ENCODE measurements at regions not wholly inside any gene's neighbourhood (a gene's known extent, or its start where the extent isn't known, plus 50 kb on each side); places are given as distances from the start of the nearest gene placed in this dataset.
"Not testable (repeated sequence)": the region's sequence is repeated elsewhere in the genome, so short reads cannot be mapped to it uniquely, and the experiment has no call there.

GRCh38 chr6:85346196-85346595 is 103.7 kb upstream of the NT5E start:
- no peaks in the 10 kb centered on the region for H3K36me3 ChIP-seq (ENCODE audit: low read depth)
- H3K9me3 ChIP-seq: no peaks in the 10 kb centered on the region
- no peaks in the 10 kb centered on the region for H3K4me1 ChIP-seq (ENCODE audit: low read depth)
- H3K4me3 ChIP-seq: no peak overlapping the region
- no peak for DNase-seq
- TF ChIP-seq, protein P1, sequence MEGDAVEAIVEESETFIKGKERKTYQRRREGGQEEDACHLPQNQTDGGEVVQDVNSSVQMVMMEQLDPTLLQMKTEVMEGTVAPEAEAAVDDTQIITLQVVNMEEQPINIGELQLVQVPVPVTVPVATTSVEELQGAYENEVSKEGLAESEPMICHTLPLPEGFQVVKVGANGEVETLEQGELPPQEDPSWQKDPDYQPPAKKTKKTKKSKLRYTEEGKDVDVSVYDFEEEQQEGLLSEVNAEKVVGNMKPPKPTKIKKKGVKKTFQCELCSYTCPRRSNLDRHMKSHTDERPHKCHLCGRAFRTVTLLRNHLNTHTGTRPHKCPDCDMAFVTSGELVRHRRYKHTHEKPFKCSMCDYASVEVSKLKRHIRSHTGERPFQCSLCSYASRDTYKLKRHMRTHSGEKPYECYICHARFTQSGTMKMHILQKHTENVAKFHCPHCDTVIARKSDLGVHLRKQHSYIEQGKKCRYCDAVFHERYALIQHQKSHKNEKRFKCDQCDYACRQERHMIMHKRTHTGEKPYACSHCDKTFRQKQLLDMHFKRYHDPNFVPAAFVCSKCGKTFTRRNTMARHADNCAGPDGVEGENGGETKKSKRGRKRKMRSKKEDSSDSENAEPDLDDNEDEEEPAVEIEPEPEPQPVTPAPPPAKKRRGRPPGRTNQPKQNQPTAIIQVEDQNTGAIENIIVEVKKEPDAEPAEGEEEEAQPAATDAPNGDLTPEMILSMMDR (IDR thresholded peaks at IDR 0.05): no peak
- ATAC-seq: no peak
- intact Hi-C loops (cut with DNase I, micrococcal nuclease): loop anchor here in 1 of 2 donors (10.0 kb wide), 1 partner anchor 1401 kb away; no protein-coding TSS in a partner anchor

DNA sequence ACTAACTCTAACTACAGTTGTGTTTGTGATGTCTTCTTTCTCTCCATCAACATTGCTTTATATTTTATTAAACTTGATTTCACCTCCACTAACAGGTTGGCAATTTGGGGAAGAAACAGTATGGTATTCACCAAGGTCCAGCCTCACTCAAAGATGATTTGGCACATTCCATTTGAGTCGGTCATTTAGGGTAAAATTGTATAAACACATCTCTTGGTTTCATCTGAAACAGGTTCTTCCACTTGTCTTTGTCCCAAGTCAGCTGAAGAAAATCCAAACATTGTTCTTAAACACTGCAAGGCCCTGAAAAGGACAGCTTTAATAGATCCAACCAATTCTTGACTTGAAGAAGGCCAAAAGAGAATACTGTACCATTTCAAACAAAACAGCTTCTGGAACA is 104.9 kb upstream of the NT5E start:
- H3K36me3 ChIP-seq (ENCODE audit: low read depth): no peaks in the 10 kb centered on the region
- no peak for DNase-seq
- TF ChIP-seq, protein P1 (IDR thresholded peaks at IDR 0.05): no peak
- H3K4me3 ChIP-seq: no peak overlapping the region
- no peaks in the 10 kb centered on the region for H3K4me1 ChIP-seq (ENCODE audit: low read depth)
- no peak for ATAC-seq
- intact Hi-C loops (cut with DNase I, micrococcal nuclease): loop anchor here in 1 of 2 donors (10.0 kb wide), 1 partner anchor 1400 kb away; no protein-coding TSS in a partner anchor
- no peaks in the 10 kb centered on the region for H3K9me3 ChIP-seq

- no peaks in the 10 kb centered on the region for H3K9me3 ChIP-seq
- H3K4me3 ChIP-seq: no peak overlapping the region
- DNase-seq (no peak), ATAC-seq (no peak)
- H3K36me3 ChIP-seq (ENCODE audit: low read depth): no peaks in the 10 kb centered on the region
- H3K4me1 ChIP-seq (ENCODE audit: low read depth): no peaks in the 10 kb centered on the region
- intact Hi-C loops (cut with DNase I, micrococcal nuclease): loop anchor here in 1 of 2 donors (10.0 kb wide), 1 partner anchor 1399 kb away; no protein-coding TSS in a partner anchor
- TF ChIP-seq, protein P1 (IDR thresholded peaks at IDR 0.05): no peak
These were observed 106.5 kb upstream of the NT5E start for GRCh38 chr6:85343428-85343827.

DNA sequence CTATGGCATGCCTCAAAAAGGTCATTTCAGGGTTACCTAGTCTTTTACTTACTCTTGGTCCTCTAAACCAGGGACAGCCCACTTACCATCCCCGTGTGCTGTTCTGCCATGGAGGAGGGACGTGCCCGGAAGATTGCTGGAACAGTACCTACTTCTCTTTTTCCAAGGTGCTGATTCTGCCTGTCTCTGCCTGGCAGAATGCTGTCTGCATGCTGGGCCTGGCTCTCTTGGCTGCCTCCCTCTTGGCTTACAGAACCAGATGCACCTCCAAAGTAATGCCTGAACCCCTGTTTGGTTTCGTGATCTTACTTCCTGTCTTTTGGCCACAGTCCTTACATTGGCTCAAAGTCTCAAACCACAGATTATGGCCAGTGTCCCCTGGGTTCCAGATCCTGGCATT is 120.7 kb upstream of the NT5E start:
- DNase-seq (no peak), ATAC-seq (no peak)
- intact Hi-C loops (cut with DNase I, micrococcal nuclease): no loop called here
- TF ChIP-seq, protein P1 (IDR thresholded peaks at IDR 0.05): no peak
- no peak overlapping the region for H3K4me3 ChIP-seq
- H3K4me1 ChIP-seq (ENCODE audit: low read depth): no peaks in the 10 kb centered on the region
- no peaks in the 10 kb centered on the region for H3K36me3 ChIP-seq (ENCODE audit: low read depth)
- no peaks in the 10 kb centered on the region for H3K9me3 ChIP-seq

- ATAC-seq; H3K4me1 ChIP-seq (ENCODE audit: low read depth); H3K4me3 ChIP-seq; H3K9me3 ChIP-seq; DNase-seq; H3K36me3 ChIP-seq (ENCODE audit: low read depth); intact Hi-C loops (cut with DNase I, micrococcal nuclease): not testable (repeated sequence)
These were observed 124.1 kb upstream of the NT5E start for GRCh38 chr6:85325811-85326210.

DNA sequence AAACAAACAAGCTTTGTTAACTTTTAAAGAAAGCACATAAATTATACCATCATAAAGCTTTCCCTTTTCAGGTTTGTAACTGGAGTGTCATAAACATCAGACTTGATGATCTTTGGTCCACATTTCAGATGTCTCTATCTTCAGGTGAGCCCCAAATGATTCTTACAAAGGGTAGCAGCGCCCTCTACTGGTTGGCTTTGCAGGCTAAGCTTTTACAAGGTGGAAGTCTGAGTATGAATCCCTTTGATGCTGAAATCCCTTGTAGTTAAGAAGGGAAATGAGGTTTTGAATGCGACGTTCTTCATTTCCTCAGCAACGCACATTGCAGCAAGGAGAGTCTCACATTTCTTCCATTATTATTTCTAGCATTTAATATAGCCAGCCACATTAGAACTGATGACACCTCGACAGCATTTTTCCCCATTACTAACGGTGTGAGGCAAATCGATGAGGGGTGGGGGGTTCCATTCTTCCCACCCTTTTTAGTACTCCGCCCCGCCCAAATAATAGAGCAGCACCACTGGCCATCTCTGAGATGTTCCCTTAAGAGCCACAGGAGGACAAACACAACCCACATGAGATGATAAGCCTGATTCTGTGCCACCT is 126.3 kb upstream of the NT5E start:
- ATAC-seq: peak; percentile 76
- DNase-seq: peak in 2 of 3 donors; percentile 59 to 92
- intact Hi-C loops (cut with DNase I, micrococcal nuclease): no loop called here
- H3K4me1 ChIP-seq (ENCODE audit: low read depth): no peaks in the 10 kb centered on the region
- H3K9me3 ChIP-seq: no peaks in the 10 kb centered on the region
- no peak overlapping the region for H3K4me3 ChIP-seq
- H3K36me3 ChIP-seq (ENCODE audit: low read depth): no peaks in the 10 kb centered on the region
- TF ChIP-seq, protein P1 (IDR thresholded peaks at IDR 0.05): peak; percentile 66
